K562 (cell line): ENCODE measurements at regions not wholly inside any gene's neighbourhood (a gene's known extent, or its start where the extent isn't known, plus 50 kb on each side); places are given as distances from the start of the nearest gene placed in this dataset.
A peak's percentile ranks its signal among the peaks of the same experiment; 100 is the strongest.

Source experiments
- CC2D1A ChIP-seq: fragments of 450-650 bp; IDR thresholded peaks from 2 replicates; pipeline ENCODE4 v1.6.1; 2017; ENCODE audit warnings: mild to moderate bottlenecking
- EHMT2 ChIP-seq: fragments of 450-650 bp; IDR thresholded peaks from 2 replicates; pipeline ENCODE4 v1.6.1; 2018; ENCODE audit warnings: antibody characterized with exemption
- EZH2 ChIP-seq: IDR thresholded peaks from 2 replicates; pipeline ENCODE4 v1.6.1; 2012; ENCODE audit warnings: low read depth, mild to moderate bottlenecking, inconsistent platforms, low read length, borderline replicate concordance
- HDAC2 ChIP-seq: fragments of 450-650 bp; IDR thresholded peaks from 2 replicates; pipeline ENCODE4 v1.6.1; 2016; ENCODE audit warnings: mild to moderate bottlenecking
- KLF10 ChIP-seq: fragments of 250-450 bp; sonication (Bioruptor Pico); IDR thresholded peaks from 2 replicates; pipeline ENCODE4 v1.6.1; 2021; ENCODE audit warnings: matching md5 sums
- MYC ChIP-seq, 2 experiments: fragments of 250-450 bp in 1 of 2; sonication (Bioruptor Pico) in 1 of 2; IDR thresholded peaks; 2 replicates each; pipeline versions ENCODE4 v1.5.1 to v1.6.1; 2012 to 2021; ENCODE audit warnings: low read depth in 2 of 2, borderline replicate concordance in 1 of 2, improper control_type of control experiment in 1 of 2, low read length in 1 of 2, mild to moderate bottlenecking in 1 of 2, moderate library complexity in 1 of 2
- RCOR1 ChIP-seq, 2 experiments: IDR thresholded peaks; 2 replicates each; pipeline ENCODE4 v1.6.1; 2012; ENCODE audit warnings: low read depth in 2 of 2, low read length in 2 of 2, borderline replicate concordance in 1 of 2, improper control_type of control experiment in 1 of 2
- SRSF1 ChIP-seq: fragments of 200-400 bp; formaldehyde crosslinking; IDR thresholded peaks from 2 replicates; pipeline ENCODE4 v1.6.1; 2017; ENCODE audit warnings: mild to moderate bottlenecking, low read depth, low read length, moderate library complexity
- ZNF780A ChIP-seq: fragments of 250-450 bp; sonication (Bioruptor Pico); IDR thresholded peaks from 2 replicates; pipeline ENCODE4 v1.5.0; 2021; ENCODE audit warnings: mild to moderate bottlenecking
- TF ChIP-seq, protein P1 (sequence below): fragments of 250-450 bp; sonication (Bioruptor Pico); IDR thresholded peaks from 2 replicates; pipeline ENCODE4 v1.4.0; 2020; ENCODE audit warnings: mild to moderate bottlenecking, moderate library complexity, borderline replicate concordance
- TF ChIP-seq, protein P2 (sequence below): fragments of 450-650 bp; conservative IDR thresholded peaks from 2 replicates; pipeline ENCODE4 v1.6.1; 2016; ENCODE audit warnings: missing genetic modification characterization, low read depth, mild to moderate bottlenecking, missing compliant biosample characterization, moderate library complexity
- TF ChIP-seq, protein P3 (sequence below), 2 experiments: fragments of 450-650 bp in 1 of 2; sonication (generic) in 1 of 2; formaldehyde crosslinking in 1 of 2; IDR thresholded peaks in 1 of 2; conservative IDR thresholded peaks in 1 of 2; 2 replicates each; pipeline versions ENCODE4 v1.6.1 to v1.8.1; 2016 to 2023; ENCODE audit warnings: mild to moderate bottlenecking in 2 of 2, moderate library complexity in 2 of 2, inconsistent platforms in 1 of 2, missing genetic modification reagents in 1 of 2
- TF ChIP-seq, protein P4 (sequence below): fragments of 450-650 bp; formaldehyde crosslinking; IDR thresholded peaks from 2 replicates; pipeline ENCODE4 v1.4.0; 2022; ENCODE audit warnings: mild to moderate bottlenecking, moderate library complexity
- TF ChIP-seq, protein P5 (sequence below): conservative IDR thresholded peaks from 2 replicates; pipeline ENCODE4 v1.6.1; 2011; ENCODE audit warnings: low read depth, mild to moderate bottlenecking, low read length; ENCODE audit not compliant: control insufficient read depth
- TF ChIP-seq, protein P6 (sequence below): sonication (generic); formaldehyde crosslinking; IDR thresholded peaks from 2 replicates; pipeline ENCODE4 v1.8.0; 2022; ENCODE audit warnings: mild to moderate bottlenecking, low read depth, missing genetic modification reagents

DNA sequence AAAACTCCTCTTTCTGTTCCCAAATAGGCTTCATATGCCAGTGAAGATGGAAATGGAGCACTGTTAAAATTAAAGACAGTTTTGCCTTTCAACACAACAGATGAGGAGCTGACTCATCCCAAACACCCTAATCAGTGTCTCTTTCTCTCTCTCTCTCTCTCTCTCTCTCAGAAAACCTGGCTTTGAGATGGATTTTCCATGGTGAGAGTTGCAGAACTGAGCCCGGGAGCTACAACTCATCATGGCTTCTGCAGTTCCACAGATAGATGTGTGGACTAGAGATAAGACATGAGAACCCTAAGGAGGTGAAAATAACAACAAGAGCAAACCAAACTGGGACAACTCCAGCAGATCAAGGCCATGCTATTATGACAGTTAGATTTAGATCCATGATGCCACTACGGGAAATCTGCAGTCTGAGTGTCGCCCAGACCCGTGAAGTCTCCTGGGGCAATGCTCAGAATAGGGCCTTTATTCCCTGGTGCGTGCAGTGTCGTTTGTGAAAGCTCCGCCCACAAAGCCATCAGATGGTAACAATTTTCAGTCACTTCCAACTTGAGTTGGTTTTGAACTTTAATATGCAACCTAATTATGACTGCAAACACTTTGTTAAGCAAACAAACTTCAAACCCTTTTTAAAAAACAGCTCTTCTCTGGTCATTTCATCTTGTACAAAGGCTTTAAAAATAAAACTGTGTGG is 338.2 kb upstream of the PREP start (continued):
- TF ChIP-seq, protein P1, sequence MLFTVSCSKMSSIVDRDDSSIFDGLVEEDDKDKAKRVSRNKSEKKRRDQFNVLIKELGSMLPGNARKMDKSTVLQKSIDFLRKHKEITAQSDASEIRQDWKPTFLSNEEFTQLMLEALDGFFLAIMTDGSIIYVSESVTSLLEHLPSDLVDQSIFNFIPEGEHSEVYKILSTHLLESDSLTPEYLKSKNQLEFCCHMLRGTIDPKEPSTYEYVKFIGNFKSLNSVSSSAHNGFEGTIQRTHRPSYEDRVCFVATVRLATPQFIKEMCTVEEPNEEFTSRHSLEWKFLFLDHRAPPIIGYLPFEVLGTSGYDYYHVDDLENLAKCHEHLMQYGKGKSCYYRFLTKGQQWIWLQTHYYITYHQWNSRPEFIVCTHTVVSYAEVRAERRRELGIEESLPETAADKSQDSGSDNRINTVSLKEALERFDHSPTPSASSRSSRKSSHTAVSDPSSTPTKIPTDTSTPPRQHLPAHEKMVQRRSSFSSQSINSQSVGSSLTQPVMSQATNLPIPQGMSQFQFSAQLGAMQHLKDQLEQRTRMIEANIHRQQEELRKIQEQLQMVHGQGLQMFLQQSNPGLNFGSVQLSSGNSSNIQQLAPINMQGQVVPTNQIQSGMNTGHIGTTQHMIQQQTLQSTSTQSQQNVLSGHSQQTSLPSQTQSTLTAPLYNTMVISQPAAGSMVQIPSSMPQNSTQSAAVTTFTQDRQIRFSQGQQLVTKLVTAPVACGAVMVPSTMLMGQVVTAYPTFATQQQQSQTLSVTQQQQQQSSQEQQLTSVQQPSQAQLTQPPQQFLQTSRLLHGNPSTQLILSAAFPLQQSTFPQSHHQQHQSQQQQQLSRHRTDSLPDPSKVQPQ = no peak
- TF ChIP-seq MYC (IDR thresholded peaks at IDR 0.05; ENCODE audit: low read depth, low read length) (no peak), MYC (CRISPR knock-in tag; IDR thresholded peaks at IDR 0.05; ENCODE audit: borderline replicate concordance, low read depth) (no peak), SRSF1 (no peak), KLF10 (CRISPR knock-in tag) (no peak), HDAC2 (peak; percentile 83; the same call in 1 of the 2 replicates), RCOR1 (IDR thresholded peaks at IDR 0.05; ENCODE audit: borderline replicate concordance in 1 of 2, low read depth in 2 of 2, low read length in 2 of 2) (peak in 1 of 2 experiments; percentile 89; a peak in 2 of 4 replicates), EHMT2 (peak; percentile 64), ZNF780A (no peak), CC2D1A (no peak), EZH2 (no peak)
- TF ChIP-seq, protein P2, sequence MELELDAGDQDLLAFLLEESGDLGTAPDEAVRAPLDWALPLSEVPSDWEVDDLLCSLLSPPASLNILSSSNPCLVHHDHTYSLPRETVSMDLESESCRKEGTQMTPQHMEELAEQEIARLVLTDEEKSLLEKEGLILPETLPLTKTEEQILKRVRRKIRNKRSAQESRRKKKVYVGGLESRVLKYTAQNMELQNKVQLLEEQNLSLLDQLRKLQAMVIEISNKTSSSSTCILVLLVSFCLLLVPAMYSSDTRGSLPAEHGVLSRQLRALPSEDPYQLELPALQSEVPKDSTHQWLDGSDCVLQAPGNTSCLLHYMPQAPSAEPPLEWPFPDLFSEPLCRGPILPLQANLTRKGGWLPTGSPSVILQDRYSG = no peak
- TF ChIP-seq, protein P3, sequence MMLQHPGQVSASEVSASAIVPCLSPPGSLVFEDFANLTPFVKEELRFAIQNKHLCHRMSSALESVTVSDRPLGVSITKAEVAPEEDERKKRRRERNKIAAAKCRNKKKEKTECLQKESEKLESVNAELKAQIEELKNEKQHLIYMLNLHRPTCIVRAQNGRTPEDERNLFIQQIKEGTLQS (IDR thresholded peaks at IDR 0.05) = peak; percentile 84
- TF ChIP-seq, protein P3 (CRISPR knock-in tag; conservative IDR thresholded peaks at IDR 0.05) = no peak
- TF ChIP-seq, protein P4, sequence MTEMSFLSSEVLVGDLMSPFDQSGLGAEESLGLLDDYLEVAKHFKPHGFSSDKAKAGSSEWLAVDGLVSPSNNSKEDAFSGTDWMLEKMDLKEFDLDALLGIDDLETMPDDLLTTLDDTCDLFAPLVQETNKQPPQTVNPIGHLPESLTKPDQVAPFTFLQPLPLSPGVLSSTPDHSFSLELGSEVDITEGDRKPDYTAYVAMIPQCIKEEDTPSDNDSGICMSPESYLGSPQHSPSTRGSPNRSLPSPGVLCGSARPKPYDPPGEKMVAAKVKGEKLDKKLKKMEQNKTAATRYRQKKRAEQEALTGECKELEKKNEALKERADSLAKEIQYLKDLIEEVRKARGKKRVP (CRISPR knock-in tag) = 0 out of 2 replicates have a peak, but pooled peaks have one; percentile 23
- TF ChIP-seq, protein P5, sequence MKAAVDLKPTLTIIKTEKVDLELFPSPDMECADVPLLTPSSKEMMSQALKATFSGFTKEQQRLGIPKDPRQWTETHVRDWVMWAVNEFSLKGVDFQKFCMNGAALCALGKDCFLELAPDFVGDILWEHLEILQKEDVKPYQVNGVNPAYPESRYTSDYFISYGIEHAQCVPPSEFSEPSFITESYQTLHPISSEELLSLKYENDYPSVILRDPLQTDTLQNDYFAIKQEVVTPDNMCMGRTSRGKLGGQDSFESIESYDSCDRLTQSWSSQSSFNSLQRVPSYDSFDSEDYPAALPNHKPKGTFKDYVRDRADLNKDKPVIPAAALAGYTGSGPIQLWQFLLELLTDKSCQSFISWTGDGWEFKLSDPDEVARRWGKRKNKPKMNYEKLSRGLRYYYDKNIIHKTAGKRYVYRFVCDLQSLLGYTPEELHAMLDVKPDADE = no peak
- TF ChIP-seq, protein P6, sequence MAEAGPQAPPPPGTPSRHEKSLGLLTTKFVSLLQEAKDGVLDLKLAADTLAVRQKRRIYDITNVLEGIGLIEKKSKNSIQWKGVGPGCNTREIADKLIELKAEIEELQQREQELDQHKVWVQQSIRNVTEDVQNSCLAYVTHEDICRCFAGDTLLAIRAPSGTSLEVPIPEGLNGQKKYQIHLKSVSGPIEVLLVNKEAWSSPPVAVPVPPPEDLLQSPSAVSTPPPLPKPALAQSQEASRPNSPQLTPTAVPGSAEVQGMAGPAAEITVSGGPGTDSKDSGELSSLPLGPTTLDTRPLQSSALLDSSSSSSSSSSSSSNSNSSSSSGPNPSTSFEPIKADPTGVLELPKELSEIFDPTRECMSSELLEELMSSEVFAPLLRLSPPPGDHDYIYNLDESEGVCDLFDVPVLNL = no peak
